HL-60 (cell line): ENCODE measurements at regions not wholly inside any gene's neighbourhood (a gene's known extent, or its start where the extent isn't known, plus 50 kb on each side); places are given as distances from the start of the nearest gene placed in this dataset.

Experiments
- DNase-seq, 2 experiments: peaks; one replicate each; pipeline ENCODE4 v3.0.0-alpha.2; 2010 to 2020; ENCODE audit warnings: low read depth in 1 of 2, low spot score in 1 of 2
- H3K27ac ChIP-seq: fragments of 250-450 bp; sonication (Bioruptor Pico); replicated peaks from 2 replicates; pipeline ENCODE4 v1.5.1; 2020; ENCODE audit warnings: mild to moderate bottlenecking, moderate library complexity
- H3K27me3 ChIP-seq: fragments of 250-450 bp; sonication (Bioruptor Pico); 2 replicates; pipeline ENCODE4 v1.5.1; 2021; ENCODE audit warnings: mild to moderate bottlenecking, moderate library complexity; ENCODE audit not compliant: insufficient read depth, poor library complexity, severe bottlenecking
- H3K4me3 ChIP-seq: replicated peaks from 2 replicates; pipeline ENCODE4 v1.5.1; 2011; ENCODE audit warnings: mild to moderate bottlenecking, control low read depth, low read length; ENCODE audit not compliant: insufficient read depth
- GABPA ChIP-seq: IDR thresholded peaks from 2 replicates; pipeline ENCODE4 v1.6.1; 2012; ENCODE audit warnings: low read depth
- POLR2AphosphoS5 ChIP-seq: IDR thresholded peaks from 2 replicates; pipeline ENCODE4 v1.6.1; 2012; ENCODE audit warnings: low read depth
- SPI1 ChIP-seq: IDR thresholded peaks from 2 replicates; pipeline ENCODE4 v1.6.1; 2012; ENCODE audit warnings: low read depth, mild to moderate bottlenecking, borderline replicate concordance
- TF ChIP-seq, protein P1 (sequence below): IDR thresholded peaks from 2 replicates; pipeline ENCODE4 v1.6.1; 2012; ENCODE audit warnings: low read depth; ENCODE audit not compliant: insufficient replicate concordance
- TF ChIP-seq, protein P2 (sequence below): IDR thresholded peaks from one replicate; pipeline ENCODE4 v1.5.1; 2011; ENCODE audit warnings: low read length, control low read depth, inconsistent platforms; ENCODE audit not compliant: insufficient read depth

DNA sequence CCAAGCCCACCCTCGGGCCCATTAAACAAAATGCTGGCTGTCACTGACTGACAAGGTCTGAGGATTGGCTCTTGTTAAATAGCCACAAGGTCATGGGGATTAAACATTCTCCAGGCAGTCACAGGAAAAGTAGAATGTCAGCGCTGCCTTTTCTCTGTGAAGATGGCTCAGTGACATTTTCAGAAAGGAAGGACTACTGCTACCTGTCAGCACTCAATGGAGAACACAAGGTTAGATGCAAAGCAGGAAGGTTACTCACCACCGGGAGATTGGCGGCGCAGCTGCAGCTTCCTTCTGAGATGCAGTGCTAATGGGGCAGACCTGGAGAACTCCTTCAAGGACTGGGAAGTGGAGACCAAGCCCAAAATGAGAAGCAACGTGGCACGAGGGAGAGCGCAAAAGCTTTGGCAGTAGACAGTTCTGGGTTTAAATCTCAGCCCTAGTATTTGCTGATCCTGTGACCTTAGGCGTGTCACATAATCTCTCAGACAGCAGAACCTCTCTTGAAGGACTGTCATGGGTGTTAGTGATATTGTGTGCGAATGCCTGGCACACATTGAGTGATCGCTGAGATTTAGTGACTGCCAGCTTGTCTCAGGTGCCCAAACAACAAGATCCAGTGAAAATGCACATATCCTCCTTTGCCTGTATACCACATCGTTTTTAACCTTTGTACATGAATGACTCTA lies 213.1 kb upstream of the BOD1L1 start:
- DNase-seq: no peak
- TF ChIP-seq POLR2AphosphoS5: no peak
- TF ChIP-seq GABPA: no peak
- TF ChIP-seq, protein P1, sequence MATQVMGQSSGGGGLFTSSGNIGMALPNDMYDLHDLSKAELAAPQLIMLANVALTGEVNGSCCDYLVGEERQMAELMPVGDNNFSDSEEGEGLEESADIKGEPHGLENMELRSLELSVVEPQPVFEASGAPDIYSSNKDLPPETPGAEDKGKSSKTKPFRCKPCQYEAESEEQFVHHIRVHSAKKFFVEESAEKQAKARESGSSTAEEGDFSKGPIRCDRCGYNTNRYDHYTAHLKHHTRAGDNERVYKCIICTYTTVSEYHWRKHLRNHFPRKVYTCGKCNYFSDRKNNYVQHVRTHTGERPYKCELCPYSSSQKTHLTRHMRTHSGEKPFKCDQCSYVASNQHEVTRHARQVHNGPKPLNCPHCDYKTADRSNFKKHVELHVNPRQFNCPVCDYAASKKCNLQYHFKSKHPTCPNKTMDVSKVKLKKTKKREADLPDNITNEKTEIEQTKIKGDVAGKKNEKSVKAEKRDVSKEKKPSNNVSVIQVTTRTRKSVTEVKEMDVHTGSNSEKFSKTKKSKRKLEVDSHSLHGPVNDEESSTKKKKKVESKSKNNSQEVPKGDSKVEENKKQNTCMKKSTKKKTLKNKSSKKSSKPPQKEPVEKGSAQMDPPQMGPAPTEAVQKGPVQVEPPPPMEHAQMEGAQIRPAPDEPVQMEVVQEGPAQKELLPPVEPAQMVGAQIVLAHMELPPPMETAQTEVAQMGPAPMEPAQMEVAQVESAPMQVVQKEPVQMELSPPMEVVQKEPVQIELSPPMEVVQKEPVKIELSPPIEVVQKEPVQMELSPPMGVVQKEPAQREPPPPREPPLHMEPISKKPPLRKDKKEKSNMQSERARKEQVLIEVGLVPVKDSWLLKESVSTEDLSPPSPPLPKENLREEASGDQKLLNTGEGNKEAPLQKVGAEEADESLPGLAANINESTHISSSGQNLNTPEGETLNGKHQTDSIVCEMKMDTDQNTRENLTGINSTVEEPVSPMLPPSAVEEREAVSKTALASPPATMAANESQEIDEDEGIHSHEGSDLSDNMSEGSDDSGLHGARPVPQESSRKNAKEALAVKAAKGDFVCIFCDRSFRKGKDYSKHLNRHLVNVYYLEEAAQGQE: no peak
- no peak for TF ChIP-seq SPI1
- TF ChIP-seq, protein P2, sequence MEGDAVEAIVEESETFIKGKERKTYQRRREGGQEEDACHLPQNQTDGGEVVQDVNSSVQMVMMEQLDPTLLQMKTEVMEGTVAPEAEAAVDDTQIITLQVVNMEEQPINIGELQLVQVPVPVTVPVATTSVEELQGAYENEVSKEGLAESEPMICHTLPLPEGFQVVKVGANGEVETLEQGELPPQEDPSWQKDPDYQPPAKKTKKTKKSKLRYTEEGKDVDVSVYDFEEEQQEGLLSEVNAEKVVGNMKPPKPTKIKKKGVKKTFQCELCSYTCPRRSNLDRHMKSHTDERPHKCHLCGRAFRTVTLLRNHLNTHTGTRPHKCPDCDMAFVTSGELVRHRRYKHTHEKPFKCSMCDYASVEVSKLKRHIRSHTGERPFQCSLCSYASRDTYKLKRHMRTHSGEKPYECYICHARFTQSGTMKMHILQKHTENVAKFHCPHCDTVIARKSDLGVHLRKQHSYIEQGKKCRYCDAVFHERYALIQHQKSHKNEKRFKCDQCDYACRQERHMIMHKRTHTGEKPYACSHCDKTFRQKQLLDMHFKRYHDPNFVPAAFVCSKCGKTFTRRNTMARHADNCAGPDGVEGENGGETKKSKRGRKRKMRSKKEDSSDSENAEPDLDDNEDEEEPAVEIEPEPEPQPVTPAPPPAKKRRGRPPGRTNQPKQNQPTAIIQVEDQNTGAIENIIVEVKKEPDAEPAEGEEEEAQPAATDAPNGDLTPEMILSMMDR: no peak
- H3K27ac ChIP-seq: no peak overlapping the region
- H3K27me3 ChIP-seq: no peaks in the 10 kb centered on the region
- no peak overlapping the region for H3K4me3 ChIP-seq

DNA sequence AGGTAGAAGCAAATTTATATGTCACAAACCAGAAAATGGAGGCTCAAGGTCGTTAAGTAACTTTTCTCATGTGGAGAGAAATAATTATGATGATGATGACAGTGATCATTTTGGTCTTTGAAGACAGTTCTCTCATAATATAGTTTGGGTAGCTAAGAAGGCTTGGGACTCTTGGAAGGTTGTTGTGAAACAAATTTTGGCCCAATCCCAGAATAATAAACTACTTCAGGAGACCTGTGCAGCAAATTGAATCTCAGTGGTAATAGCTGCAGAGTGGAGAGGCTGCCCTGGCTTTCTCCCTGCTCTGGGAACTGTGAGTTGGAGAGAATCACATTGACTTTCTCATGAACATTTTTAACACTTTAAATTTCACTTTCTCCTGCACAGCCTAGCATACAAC lies 217.2 kb upstream of the BOD1L1 start:
- TF ChIP-seq SPI1 (no peak), GABPA (no peak), POLR2AphosphoS5 (no peak)
- TF ChIP-seq, protein P2: no peak
- TF ChIP-seq, protein P1: no peak
- no peaks in the 10 kb centered on the region for H3K27me3 ChIP-seq
- DNase-seq: no peak
- no peak overlapping the region for H3K4me3 ChIP-seq
- no peak overlapping the region for H3K27ac ChIP-seq

DNA sequence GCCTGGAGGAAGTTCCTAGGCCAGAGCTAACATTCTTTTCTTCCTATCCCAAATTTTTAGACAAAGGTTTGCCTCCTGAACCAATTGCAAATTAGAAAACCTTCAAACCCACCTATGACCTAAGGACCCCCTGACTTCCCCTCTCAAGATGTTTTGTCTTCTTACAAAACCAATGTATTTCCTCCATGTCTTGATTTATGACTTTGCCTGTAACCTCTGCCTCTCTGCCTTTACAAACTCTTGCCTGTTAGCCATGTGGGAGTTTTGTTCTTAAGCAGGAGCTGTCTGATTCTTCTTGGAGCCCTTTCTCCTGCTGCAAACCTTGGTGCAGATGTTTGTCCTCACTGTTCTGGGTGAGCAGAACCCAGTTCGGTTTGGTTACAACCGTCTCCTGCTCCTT lies 222.3 kb upstream of the BOD1L1 start:
- Histone ChIP-seq H3K4me3 (no peak overlapping the region), H3K27me3 (no peaks in the 10 kb centered on the region), H3K27ac (no peak overlapping the region)
- DNase-seq: no peak
- TF ChIP-seq, protein P2: no peak
- TF ChIP-seq GABPA (no peak), SPI1 (no peak), POLR2AphosphoS5 (no peak)
- TF ChIP-seq, protein P1: no peak
